ENCODE measurements at regions not wholly inside any gene's neighbourhood (a gene's known extent, or its start where the extent isn't known, plus 50 kb on each side); places are given as distances from the start of the nearest gene placed in this dataset.

- peaks cover 0 to 3% (median 0%) of the 10 kb centered on the region in 5 donors for H3K4me1 ChIP-seq (ENCODE audit: control insufficient read depth in 5 of 5, insufficient read depth in 5 of 5, low read length in 5 of 5)
- ATAC-seq (ENCODE audit: insufficient read depth, low FRiP score) = peak; percentile 23
- no peak overlapping the region for H3K27ac ChIP-seq (ENCODE audit: low read depth in 1 of 2, low read length in 1 of 2)
- H3K36me3 ChIP-seq (ENCODE audit: control insufficient read depth in 4 of 4, insufficient read depth in 4 of 4, low read length in 4 of 4) = no peaks in the 10 kb centered on the region
- no peak for TF ChIP-seq CTCF (IDR thresholded peaks at IDR 0.05; ENCODE audit: control extremely low read depth, extremely low read depth)
- no peak overlapping the region for H3K4me3 ChIP-seq
- peaks cover 0 to 2% (median 0%) of the 10 kb centered on the region in 4 donors for H3K9me3 ChIP-seq (ENCODE audit: control insufficient read depth in 4 of 4, insufficient read depth in 3 of 4, low read length in 3 of 4)
- no peaks in the 10 kb centered on the region for H3K27me3 ChIP-seq (ENCODE audit: control insufficient read depth in 3 of 3, insufficient read depth in 3 of 3, low read length in 2 of 3)
- no peak overlapping the region for H3K9ac ChIP-seq (ENCODE audit: insufficient read depth in 1 of 2, low read length in 2 of 2)
- DNase-seq = no peak
These were observed 293.0 kb downstream of the ATPSCKMT start for GRCh38 chr5:9956725-9957124.

GRCh38 chr5:9955586-9955985 is 294.1 kb downstream of the ATPSCKMT start:
- H3K9ac ChIP-seq (ENCODE audit: insufficient read depth in 1 of 2, low read length in 2 of 2) = no peak overlapping the region
- peak; percentile 59 for ATAC-seq (ENCODE audit: insufficient read depth, low FRiP score)
- peaks cover 0 to 3% (median 0%) of the 10 kb centered on the region in 5 donors for H3K4me1 ChIP-seq (ENCODE audit: control insufficient read depth in 5 of 5, insufficient read depth in 5 of 5, low read length in 5 of 5)
- H3K36me3 ChIP-seq (ENCODE audit: control insufficient read depth in 4 of 4, insufficient read depth in 4 of 4, low read length in 4 of 4) = no peaks in the 10 kb centered on the region
- DNase-seq = no peak
- H3K4me3 ChIP-seq = no peak overlapping the region
- H3K27ac ChIP-seq (ENCODE audit: low read depth in 1 of 2, low read length in 1 of 2) = no peak overlapping the region
- WGBS, 2 donors = 68 to 88% methylated on average over 3 of the region's 3 CpGs
- TF ChIP-seq CTCF (IDR thresholded peaks at IDR 0.05; ENCODE audit: control extremely low read depth, extremely low read depth) = no peak
- H3K27me3 ChIP-seq (ENCODE audit: control insufficient read depth in 3 of 3, insufficient read depth in 3 of 3, low read length in 2 of 3) = no peaks in the 10 kb centered on the region
- peaks cover 0 to 2% (median 0%) of the 10 kb centered on the region in 4 donors for H3K9me3 ChIP-seq (ENCODE audit: control insufficient read depth in 4 of 4, insufficient read depth in 3 of 4, low read length in 3 of 4)

GRCh38 chr5:9954869-9955268 is 294.8 kb downstream of the ATPSCKMT start:
- H3K4me3 ChIP-seq = no peak overlapping the region
- H3K4me1 ChIP-seq (ENCODE audit: control insufficient read depth in 5 of 5, insufficient read depth in 5 of 5, low read length in 5 of 5) = peaks cover 0 to 3% (median 0%) of the 10 kb centered on the region in 5 donors
- WGBS, 2 donors = 81 to 84% methylated on average over 2 of the region's 2 CpGs
- no peaks in the 10 kb centered on the region for H3K36me3 ChIP-seq (ENCODE audit: control insufficient read depth in 4 of 4, insufficient read depth in 4 of 4, low read length in 4 of 4)
- no peaks in the 10 kb centered on the region for H3K27me3 ChIP-seq (ENCODE audit: control insufficient read depth in 3 of 3, insufficient read depth in 3 of 3, low read length in 2 of 3)
- TF ChIP-seq CTCF (IDR thresholded peaks at IDR 0.05; ENCODE audit: control extremely low read depth, extremely low read depth) = no peak
- H3K27ac ChIP-seq (ENCODE audit: low read depth in 1 of 2, low read length in 1 of 2) = no peak overlapping the region
- no peak for DNase-seq
- ATAC-seq (ENCODE audit: insufficient read depth, low FRiP score) = no peak
- peaks cover 0 to 2% (median 0%) of the 10 kb centered on the region in 4 donors for H3K9me3 ChIP-seq (ENCODE audit: control insufficient read depth in 4 of 4, insufficient read depth in 3 of 4, low read length in 3 of 4)
- H3K9ac ChIP-seq (ENCODE audit: insufficient read depth in 1 of 2, low read length in 2 of 2) = no peak overlapping the region

GRCh38 chr5:9953691-9954090 is 296.0 kb downstream of the ATPSCKMT start:
- Histone ChIP-seq H3K4me3 (no peak overlapping the region), H3K9me3 (ENCODE audit: control insufficient read depth in 4 of 4, insufficient read depth in 3 of 4, low read length in 3 of 4) (peaks cover 0 to under 1% (median 0%) of the 10 kb centered on the region in 4 donors), H3K27me3 (ENCODE audit: control insufficient read depth in 3 of 3, insufficient read depth in 3 of 3, low read length in 2 of 3) (no peaks in the 10 kb centered on the region), H3K27ac (ENCODE audit: low read depth in 1 of 2, low read length in 1 of 2) (no peak overlapping the region), H3K36me3 (ENCODE audit: control insufficient read depth in 4 of 4, insufficient read depth in 4 of 4, low read length in 4 of 4) (no peaks in the 10 kb centered on the region), H3K4me1 (ENCODE audit: control insufficient read depth in 5 of 5, insufficient read depth in 5 of 5, low read length in 5 of 5) (peaks cover 0 to 3% (median 0%) of the 10 kb centered on the region in 5 donors), H3K9ac (ENCODE audit: insufficient read depth in 1 of 2, low read length in 2 of 2) (no peak overlapping the region)
- WGBS, 2 donors = 63 to 68% methylated on average over 2 of the region's 2 CpGs
- no peak for ATAC-seq (ENCODE audit: insufficient read depth, low FRiP score)
- no peak for TF ChIP-seq CTCF (IDR thresholded peaks at IDR 0.05; ENCODE audit: control extremely low read depth, extremely low read depth)
- DNase-seq = no peak
